SK-N-MC (cell line): ENCODE measurements at regions not wholly inside any gene's neighbourhood (a gene's known extent, or its start where the extent isn't known, plus 50 kb on each side); places are given as distances from the start of the nearest gene placed in this dataset.

Experiments used
- EZH2 ChIP-seq: fragments of 200-600 bp; sonication (generic); IDR thresholded peaks from one replicate; pipeline ENCODE4 v1.6.1; 2017; ENCODE audit warnings: antibody characterized with exemption
- POLR2AphosphoS5 ChIP-seq: IDR thresholded peaks from 2 replicates; pipeline ENCODE4 v1.6.1; 2012; ENCODE audit warnings: mild to moderate bottlenecking, low read depth, low read length, borderline replicate concordance

- TF ChIP-seq POLR2AphosphoS5 = no peak
- no peak for TF ChIP-seq EZH2
These were observed 59.7 kb upstream of the RAD23B start for GRCh38 chr9:107223381-107223780.
